ENCODE measurements at regions not wholly inside any gene's neighbourhood (a gene's known extent, or its start where the extent isn't known, plus 50 kb on each side); places are given as distances from the start of the nearest gene placed in this dataset.

GRCh38 chr6:40791004-40791403 lies 203.8 kb upstream of the LRFN2 start:
- DNase-seq = no peak

GRCh38 chr6:40788661-40789655 lies 201.8 kb upstream of the LRFN2 start:
- DNase-seq = no peak

GRCh38 chr6:40782355-40782754 lies 195.2 kb upstream of the LRFN2 start:
- no peak for DNase-seq

- no peak for DNase-seq
Measured at GRCh38 chr6:40780637-40781036, 193.5 kb upstream of the LRFN2 start.

GRCh38 chr6:40779409-40779808 lies 192.2 kb upstream of the LRFN2 start:
- no peak for DNase-seq

- no peak for DNase-seq
Measured at GRCh38 chr6:40778918-40779317, 191.8 kb upstream of the LRFN2 start.

GRCh38 chr6:40778196-40778595 lies 191.0 kb upstream of the LRFN2 start:
- no peak for DNase-seq

GRCh38 chr6:40774932-40775331 lies 187.8 kb upstream of the LRFN2 start:
- no peak for DNase-seq

- no peak for DNase-seq
Measured at GRCh38 chr6:40770794-40771193, 183.6 kb upstream of the LRFN2 start.

- DNase-seq = no peak
Measured at GRCh38 chr6:40764726-40765125, 177.6 kb upstream of the LRFN2 start.

- DNase-seq = no peak
Measured at GRCh38 chr6:40762981-40763380, 175.8 kb upstream of the LRFN2 start.

- no peak for DNase-seq
Measured at GRCh38 chr6:40760887-40761286, 173.7 kb upstream of the LRFN2 start.

GRCh38 chr6:40759838-40760237 lies 172.7 kb upstream of the LRFN2 start:
- no peak for DNase-seq

GRCh38 chr6:40759264-40759663 lies 172.1 kb upstream of the LRFN2 start:
- no peak for DNase-seq

GRCh38 chr6:40755749-40756452 lies 168.7 kb upstream of the LRFN2 start:
- DNase-seq = no peak

GRCh38 chr6:40755046-40755681 lies 168.0 kb upstream of the LRFN2 start:
- no peak for DNase-seq

- DNase-seq = no peak
Measured at GRCh38 chr6:40754461-40755045, 167.4 kb upstream of the LRFN2 start.

GRCh38 chr6:40753675-40754448 lies 166.7 kb upstream of the LRFN2 start:
- DNase-seq = no peak

- DNase-seq = no peak
Measured at GRCh38 chr6:40753048-40753447, 165.9 kb upstream of the LRFN2 start.

- DNase-seq = no peak
Measured at GRCh38 chr6:40744835-40745234, 157.7 kb upstream of the LRFN2 start.

GRCh38 chr6:40743690-40744446 lies 156.7 kb upstream of the LRFN2 start:
- no peak for DNase-seq

- no peak for DNase-seq
Measured at GRCh38 chr6:40743226-40743625, 156.1 kb upstream of the LRFN2 start.

All from NCI-H187 treated with DMSO at 0.1 percent for 48 hours (cell line).